Breast epithelium (tissue), 3 donors: ENCODE measurements at regions not wholly inside any gene's neighbourhood (a gene's known extent, or its start where the extent isn't known, plus 50 kb on each side); places are given as distances from the start of the nearest gene placed in this dataset.

ENCODE experiments used
- POLR2AphosphoS5 ChIP-seq, 3 donors: sonication (generic); formaldehyde crosslinking; IDR thresholded peaks; one replicate each; pipeline ENCODE4 v1.6.1; 2017; ENCODE audit warnings: antibody characterized with exemption in 3 of 3
- TF ChIP-seq, protein P1 (sequence below), 3 donors: fragments of 450-650 bp; IDR thresholded peaks; one replicate each; pipeline ENCODE4 v1.5.1; 2016 to 2017; ENCODE audit warnings: antibody characterized with exemption in 3 of 3, mild to moderate bottlenecking in 3 of 3, moderate library complexity in 3 of 3

- no peak for TF ChIP-seq POLR2AphosphoS5 (IDR thresholded peaks at IDR 0.05)
- TF ChIP-seq, protein P1, sequence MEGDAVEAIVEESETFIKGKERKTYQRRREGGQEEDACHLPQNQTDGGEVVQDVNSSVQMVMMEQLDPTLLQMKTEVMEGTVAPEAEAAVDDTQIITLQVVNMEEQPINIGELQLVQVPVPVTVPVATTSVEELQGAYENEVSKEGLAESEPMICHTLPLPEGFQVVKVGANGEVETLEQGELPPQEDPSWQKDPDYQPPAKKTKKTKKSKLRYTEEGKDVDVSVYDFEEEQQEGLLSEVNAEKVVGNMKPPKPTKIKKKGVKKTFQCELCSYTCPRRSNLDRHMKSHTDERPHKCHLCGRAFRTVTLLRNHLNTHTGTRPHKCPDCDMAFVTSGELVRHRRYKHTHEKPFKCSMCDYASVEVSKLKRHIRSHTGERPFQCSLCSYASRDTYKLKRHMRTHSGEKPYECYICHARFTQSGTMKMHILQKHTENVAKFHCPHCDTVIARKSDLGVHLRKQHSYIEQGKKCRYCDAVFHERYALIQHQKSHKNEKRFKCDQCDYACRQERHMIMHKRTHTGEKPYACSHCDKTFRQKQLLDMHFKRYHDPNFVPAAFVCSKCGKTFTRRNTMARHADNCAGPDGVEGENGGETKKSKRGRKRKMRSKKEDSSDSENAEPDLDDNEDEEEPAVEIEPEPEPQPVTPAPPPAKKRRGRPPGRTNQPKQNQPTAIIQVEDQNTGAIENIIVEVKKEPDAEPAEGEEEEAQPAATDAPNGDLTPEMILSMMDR (IDR thresholded peaks at IDR 0.05), result no peak
Measured at GRCh38 chr14:55749946-55750345, 169.9 kb downstream of the KTN1 start.
